ENCODE measurements at regions not wholly inside any gene's neighbourhood (a gene's known extent, or its start where the extent isn't known, plus 50 kb on each side); places are given as distances from the start of the nearest gene placed in this dataset.

- TF ChIP-seq POLR2A (IDR thresholded peaks at IDR 0.05; ENCODE audit: extremely low read depth, insufficient read length) (no peak), CTCF (IDR thresholded peaks at IDR 0.05; ENCODE audit: low read depth, low read length) (no peak), MYC (IDR thresholded peaks at IDR 0.05; ENCODE audit: low read depth, low read length) (no peak), MAX (IDR thresholded peaks at IDR 0.05; ENCODE audit: low read depth, low read length) (no peak)
Measured at GRCh38 chrX:87167841-87168240, 349.8 kb upstream of the KLHL4 start.

Measured in NB4 (cell line).